ENCODE measurements at regions not wholly inside any gene's neighbourhood (a gene's known extent, or its start where the extent isn't known, plus 50 kb on each side); places are given as distances from the start of the nearest gene placed in this dataset.
A peak's percentile ranks its signal among the peaks of the same experiment; 100 is the strongest.
"Not testable (repeated sequence)": the region's sequence is repeated elsewhere in the genome, so short reads cannot be mapped to it uniquely, and the experiment has no call there.

DNA sequence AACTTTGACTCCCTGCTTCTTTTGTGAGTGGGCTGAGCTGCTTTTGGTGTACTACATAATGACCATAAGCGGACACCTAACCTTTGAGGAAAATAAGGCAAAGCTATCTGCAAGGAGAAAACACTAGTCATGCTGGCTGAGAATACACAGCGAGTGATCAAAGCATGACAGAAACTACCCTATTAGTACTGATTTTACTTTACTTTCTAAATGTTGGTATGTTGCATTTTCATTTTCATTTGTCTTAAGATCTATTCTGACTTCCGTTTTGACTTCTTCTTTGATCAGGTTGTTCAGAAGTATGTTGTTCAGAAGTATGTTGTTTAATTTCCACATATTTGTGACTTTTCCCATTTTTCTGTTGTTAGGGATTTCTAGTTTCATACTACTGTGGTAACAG lies 361.1 kb downstream of the TRAM1L1 start:
- DNase-seq (no peak), ATAC-seq (no peak)
- intact Hi-C loops (cut with micrococcal nuclease), result no loop called here

DNA sequence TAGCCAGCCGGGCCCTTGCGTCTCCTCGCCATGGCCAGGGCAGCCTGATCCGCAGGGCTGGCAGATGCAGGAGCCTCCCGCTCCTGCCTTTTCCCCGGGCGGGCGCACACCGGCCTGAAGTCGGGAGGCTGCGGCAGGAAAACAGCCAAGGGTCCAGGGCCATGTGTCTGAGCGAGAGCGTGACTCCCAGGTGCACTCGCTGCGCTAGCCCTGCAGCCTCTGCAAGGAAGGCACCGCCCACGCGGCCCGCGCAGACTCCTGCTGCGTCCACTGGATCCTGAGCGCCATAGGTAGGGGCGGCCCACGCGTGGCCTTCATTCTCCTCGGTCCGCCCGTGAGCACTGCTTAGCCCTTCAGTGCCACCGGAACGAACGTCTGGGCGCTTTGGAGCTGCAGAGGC lies 379.9 kb downstream of the TRAM1L1 start:
- intact Hi-C loops (cut with micrococcal nuclease), result no loop called here
- DNase-seq (no peak), ATAC-seq (no peak)

- no peak for ATAC-seq
- no peak for DNase-seq
- intact Hi-C loops (cut with micrococcal nuclease), result no loop called here
These were observed 382.4 kb downstream of the TRAM1L1 start for GRCh38 chr4:116702949-116703348.

DNA sequence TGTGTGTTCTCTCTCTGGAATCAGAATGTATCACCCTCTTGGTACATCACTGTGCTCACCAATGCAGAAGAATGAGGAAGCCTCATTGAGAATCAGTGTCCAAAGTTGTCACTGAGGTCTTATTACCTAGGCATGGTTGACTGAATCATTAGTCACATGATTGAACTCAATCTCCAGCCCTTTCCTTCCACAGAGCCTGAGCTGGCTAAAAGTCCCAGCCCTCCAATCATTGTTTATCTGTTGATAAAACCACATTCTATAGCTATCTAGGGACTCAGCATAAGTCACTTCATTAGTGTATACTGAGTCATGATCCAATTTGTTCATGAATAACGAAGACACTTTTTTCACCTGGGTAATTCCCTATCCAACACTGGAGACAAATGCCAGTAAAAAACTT lies 396.8 kb downstream of the TRAM1L1 start:
- intact Hi-C loops (cut with micrococcal nuclease), result no loop called here
- no peak for DNase-seq
- no peak for ATAC-seq

GRCh38 chr4:116668190-116668589 lies 417.2 kb downstream of the TRAM1L1 start:
- DNase-seq, result no peak
- ATAC-seq, result no peak
- intact Hi-C loops (cut with micrococcal nuclease), result no loop called here

DNA sequence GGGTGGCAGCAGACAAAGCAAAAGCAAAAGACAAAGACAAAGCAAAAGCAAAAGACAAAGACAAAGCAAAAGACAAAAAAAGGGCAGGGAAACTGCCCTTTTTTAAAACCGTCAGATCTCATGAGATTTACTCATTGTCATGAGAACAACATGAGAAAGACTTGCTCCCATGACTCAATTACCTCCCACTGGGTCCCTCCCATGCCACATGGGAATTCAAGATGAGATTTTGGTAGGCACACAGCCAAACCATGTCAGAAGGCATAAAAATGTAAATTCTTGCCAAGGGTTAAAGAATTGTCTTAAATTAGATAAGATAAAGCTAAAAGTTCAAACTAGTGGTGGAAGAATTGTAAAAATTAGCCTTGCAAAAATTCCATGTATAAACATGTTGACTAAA lies 419.7 kb downstream of the TRAM1L1 start:
- no peak for ATAC-seq
- intact Hi-C loops (cut with micrococcal nuclease), result no loop called here
- DNase-seq, result no peak

- ATAC-seq, result no peak
- DNase-seq, result no peak
- intact Hi-C loops (cut with micrococcal nuclease), result no loop called here
These were observed 421.2 kb downstream of the TRAM1L1 start for GRCh38 chr4:116664198-116664597.

- DNase-seq, result no peak
- intact Hi-C loops (cut with micrococcal nuclease), result no loop called here
- no peak for ATAC-seq
These were observed 446.3 kb downstream of the TRAM1L1 start for GRCh38 chr4:116639070-116639577.

GRCh38 chr4:116638592-116638991 lies 446.8 kb downstream of the TRAM1L1 start:
- ATAC-seq (no peak), DNase-seq (no peak)
- intact Hi-C loops (cut with micrococcal nuclease), result no loop called here

GRCh38 chr4:116636917-116637316 lies 448.5 kb downstream of the TRAM1L1 start:
- ATAC-seq (no peak), DNase-seq (no peak)
- intact Hi-C loops (cut with micrococcal nuclease), result no loop called here

GRCh38 chr4:116632269-116632668 lies 453.1 kb downstream of the TRAM1L1 start:
- ATAC-seq (no peak), DNase-seq (no peak)
- intact Hi-C loops (cut with micrococcal nuclease), result no loop called here

DNA sequence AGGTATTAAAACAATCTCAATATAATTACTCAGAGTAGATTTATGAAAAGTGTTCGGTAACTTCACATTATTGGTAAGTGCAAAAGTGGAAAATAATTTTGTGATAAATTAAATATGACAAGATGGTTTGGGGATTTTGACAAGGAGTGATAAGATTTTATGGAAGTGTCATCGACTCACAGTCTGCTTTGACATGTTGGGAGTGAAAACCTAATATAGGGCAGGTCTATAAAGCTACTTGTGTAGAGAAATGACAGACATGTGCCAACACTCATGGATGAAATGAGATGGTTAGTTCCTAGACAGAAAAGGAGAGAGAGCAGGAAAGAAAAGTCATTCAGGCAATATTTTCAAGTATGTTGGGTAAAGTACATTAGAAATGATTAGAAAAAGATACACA lies 456.8 kb downstream of the TRAM1L1 start:
- ATAC-seq (no peak), DNase-seq (no peak)
- intact Hi-C loops (cut with micrococcal nuclease), result no loop called here

GRCh38 chr4:116627545-116627944 lies 457.8 kb downstream of the TRAM1L1 start:
- DNase-seq (no peak), ATAC-seq (no peak)
- intact Hi-C loops (cut with micrococcal nuclease), result no loop called here

DNA sequence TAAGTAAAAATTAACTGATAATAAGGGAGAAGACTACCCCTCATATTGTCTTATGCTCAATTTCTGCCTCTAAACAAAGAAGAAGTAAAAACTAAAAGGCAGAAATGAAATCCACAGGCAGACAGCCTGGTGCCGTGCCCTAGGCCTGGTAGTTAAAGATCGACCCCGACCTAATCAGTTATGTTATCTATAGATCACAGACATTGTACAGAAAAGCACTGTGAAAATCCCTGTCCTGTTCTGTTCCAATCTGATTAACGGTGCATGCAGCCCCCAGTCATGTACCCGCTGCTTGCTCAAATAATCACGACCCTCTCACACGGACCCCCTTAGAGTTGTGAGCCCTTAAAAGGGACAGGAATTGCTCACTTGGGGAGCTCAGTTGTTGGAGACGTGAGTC lies 465.9 kb downstream of the TRAM1L1 start:
- ATAC-seq; intact Hi-C loops (cut with micrococcal nuclease); DNase-seq: not testable (repeated sequence)

GRCh38 chr4:116618638-116619037 lies 466.7 kb downstream of the TRAM1L1 start:
- intact Hi-C loops (cut with micrococcal nuclease), result no loop called here
- ATAC-seq, result no peak
- DNase-seq, result no peak

- ATAC-seq, result no peak
- DNase-seq, result no peak
- intact Hi-C loops (cut with micrococcal nuclease), result no loop called here
These were observed 482.3 kb downstream of the TRAM1L1 start for GRCh38 chr4:116603096-116603495.

GRCh38 chr4:116599859-116600258 lies 485.5 kb downstream of the TRAM1L1 start:
- intact Hi-C loops (cut with micrococcal nuclease), result no loop called here
- DNase-seq (peak; percentile 15), ATAC-seq (no peak)

GRCh38 chr4:116598980-116599789 lies 486.2 kb downstream of the TRAM1L1 start:
- intact Hi-C loops (cut with micrococcal nuclease), result no loop called here
- no peak for ATAC-seq
- DNase-seq, result peak; percentile 22

DNA sequence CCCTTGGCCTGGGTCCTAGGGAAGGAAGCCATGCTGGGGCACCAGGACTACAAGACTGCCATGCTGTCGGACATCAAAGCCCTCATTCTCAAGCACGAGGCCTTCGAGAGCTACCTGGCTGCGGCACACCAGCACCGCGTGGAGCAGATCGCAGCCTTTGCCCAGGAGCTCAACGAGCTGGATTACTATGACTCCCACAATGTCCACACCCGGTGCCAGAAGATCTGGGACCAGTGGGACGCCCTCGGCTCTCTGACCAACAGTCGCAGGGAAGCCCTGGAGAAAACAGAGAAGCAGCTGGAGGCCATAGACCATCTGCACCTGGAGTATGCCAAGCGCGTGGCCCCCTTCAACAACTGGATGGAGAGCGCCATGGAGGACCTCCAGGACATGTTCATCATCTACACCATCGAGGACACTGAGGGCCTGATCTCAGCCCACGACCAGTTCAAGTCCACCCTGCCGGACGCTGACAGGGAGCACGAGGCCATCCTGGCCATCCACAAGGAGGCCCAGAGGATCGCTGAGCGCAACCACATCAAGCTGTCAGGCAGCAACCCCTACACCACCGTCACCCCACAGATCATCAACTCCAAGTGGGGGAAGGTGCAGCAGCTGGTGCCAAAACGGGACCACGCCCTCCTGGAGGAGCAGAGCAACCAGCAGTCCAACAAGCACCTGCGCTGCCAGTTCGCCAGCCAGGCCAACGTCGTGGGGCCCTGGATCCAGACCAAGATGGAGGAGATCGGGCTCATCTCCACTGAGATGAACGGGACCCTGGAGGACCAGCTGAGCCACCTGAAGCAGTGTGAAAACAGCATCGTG lies 487.0 kb downstream of the TRAM1L1 start:
- no peak for ATAC-seq
- intact Hi-C loops (cut with micrococcal nuclease), result no loop called here
- DNase-seq, result peak; percentile 21

DNA sequence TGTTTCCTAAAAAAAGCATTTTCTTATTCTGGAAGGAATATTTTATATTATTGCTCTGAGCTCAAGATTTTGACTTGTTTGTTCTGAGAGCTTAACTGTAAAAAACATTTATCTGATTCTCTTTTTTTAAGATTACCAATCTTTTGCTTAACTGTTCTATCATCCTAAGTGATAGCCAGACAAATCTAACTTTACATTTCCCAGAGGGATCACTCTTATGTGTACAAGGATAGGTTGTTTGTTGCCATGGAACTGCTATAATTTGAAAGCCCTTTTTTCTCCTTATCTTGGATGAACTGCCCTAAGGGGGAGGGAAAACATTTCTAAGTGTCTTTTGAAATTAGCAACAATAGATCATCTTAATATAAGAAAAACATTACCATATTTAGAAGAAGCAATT lies 494.7 kb downstream of the TRAM1L1 start:
- intact Hi-C loops (cut with micrococcal nuclease), result no loop called here
- DNase-seq (no peak), ATAC-seq (no peak)
